ENCODE measurements at regions not wholly inside any gene's neighbourhood (a gene's known extent, or its start where the extent isn't known, plus 50 kb on each side); places are given as distances from the start of the nearest gene placed in this dataset.
"Not testable (repeated sequence)": the region's sequence is repeated elsewhere in the genome, so short reads cannot be mapped to it uniquely, and the experiment has no call there.

GRCh38 chr1:72433591-72433990 is 151.3 kb upstream of the NEGR1 start:
- no peaks in the 10 kb centered on the region for H3K27me3 ChIP-seq
- DNase-seq = no peak
- no peak overlapping the region for H3K4me3 ChIP-seq (ENCODE audit: low read depth, low read length)
- H3K36me3 ChIP-seq = no peaks in the 10 kb centered on the region
- no peak for TF ChIP-seq CTCF (IDR thresholded peaks at IDR 0.05; ENCODE audit: low read depth, low read length)
- no peaks in the 10 kb centered on the region for H3K4me1 ChIP-seq
- no peaks in the 10 kb centered on the region for H3K9me3 ChIP-seq

DNA sequence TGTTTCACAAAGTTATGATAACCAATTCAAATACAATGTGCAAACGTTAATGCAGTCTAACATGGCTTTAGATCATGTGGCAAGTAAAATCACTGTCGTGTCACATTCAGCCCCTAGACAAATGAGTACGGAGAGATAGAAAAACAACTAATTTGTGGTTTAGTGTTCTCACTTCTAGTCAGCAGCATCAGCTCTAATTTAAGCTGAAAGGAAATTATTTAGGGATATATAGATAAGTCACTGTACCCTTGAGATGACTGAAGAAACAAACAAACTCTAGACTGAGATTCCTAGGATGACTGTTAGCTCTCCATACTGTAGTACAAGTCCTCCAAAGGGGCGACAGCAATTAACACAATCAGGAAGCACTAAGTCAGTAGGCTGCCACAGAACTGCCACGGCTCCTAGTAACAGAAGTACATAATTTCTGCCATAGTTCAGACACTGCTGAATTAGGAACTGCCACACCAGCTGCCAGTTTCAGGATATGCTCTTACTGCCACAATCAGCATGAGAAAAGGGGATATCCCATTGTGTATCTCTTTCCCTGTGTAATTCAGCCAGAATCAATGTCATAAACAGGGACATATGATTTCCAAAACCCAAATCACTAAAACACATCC is 150.4 kb upstream of the NEGR1 start:
- Histone ChIP-seq H3K4me3 (ENCODE audit: low read depth, low read length) (no peak overlapping the region), H3K36me3 (no peaks in the 10 kb centered on the region), H3K9me3 (no peaks in the 10 kb centered on the region), H3K27me3 (no peaks in the 10 kb centered on the region), H3K4me1 (no peaks in the 10 kb centered on the region)
- no peak for TF ChIP-seq CTCF (IDR thresholded peaks at IDR 0.05; ENCODE audit: low read depth, low read length)
- no peak for DNase-seq

- TF ChIP-seq CTCF (IDR thresholded peaks at IDR 0.05; ENCODE audit: low read depth, low read length) = no peak
- H3K9me3 ChIP-seq = no peaks in the 10 kb centered on the region
Measured at GRCh38 chr1:72431810-72432209, 149.5 kb upstream of the NEGR1 start.

GRCh38 chr1:72428276-72428675 is 145.9 kb upstream of the NEGR1 start:
- H3K36me3 ChIP-seq; DNase-seq; H3K27me3 ChIP-seq; H3K4me3 ChIP-seq (ENCODE audit: low read depth, low read length); H3K9me3 ChIP-seq; H3K4me1 ChIP-seq: not testable (repeated sequence)

More at GRCh38 chr1:72431810-72432209, 149.5 kb upstream of the NEGR1 start:
- Histone ChIP-seq H3K27me3 (no peaks in the 10 kb centered on the region), H3K4me1 (no peaks in the 10 kb centered on the region), H3K4me3 (ENCODE audit: low read depth, low read length) (no peak overlapping the region), H3K36me3 (no peaks in the 10 kb centered on the region)
- DNase-seq = no peak

- H3K4me1 ChIP-seq = no peaks in the 10 kb centered on the region
- no peaks in the 10 kb centered on the region for H3K36me3 ChIP-seq
- H3K4me3 ChIP-seq (ENCODE audit: low read depth, low read length) = no peak overlapping the region
- no peaks in the 10 kb centered on the region for H3K27me3 ChIP-seq
- TF ChIP-seq CTCF (IDR thresholded peaks at IDR 0.05; ENCODE audit: low read depth, low read length) = no peak
- no peak for DNase-seq
- H3K9me3 ChIP-seq = no peaks in the 10 kb centered on the region
Measured at GRCh38 chr1:72419229-72419628, 136.9 kb upstream of the NEGR1 start.

DNA sequence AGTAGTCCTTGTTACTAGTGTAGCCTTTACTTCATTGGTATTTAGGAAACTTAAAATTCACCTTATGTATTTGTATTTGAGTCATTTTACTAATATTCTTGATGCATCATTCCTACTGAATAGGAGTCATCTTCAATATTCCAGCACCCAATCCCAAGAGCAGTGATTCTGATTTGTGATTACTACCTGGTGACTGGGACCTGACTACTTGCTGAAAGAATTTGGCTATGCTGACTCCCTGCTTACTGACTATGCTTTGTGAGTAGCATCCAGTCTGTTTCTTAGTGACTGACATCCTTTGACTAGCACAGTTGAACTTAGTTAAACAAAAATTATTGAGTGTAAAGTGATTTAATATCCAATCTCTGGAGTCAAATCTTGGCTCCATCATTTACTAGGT is 129.9 kb upstream of the NEGR1 start:
- H3K36me3 ChIP-seq = no peaks in the 10 kb centered on the region
- H3K4me1 ChIP-seq = no peaks in the 10 kb centered on the region
- no peaks in the 10 kb centered on the region for H3K27me3 ChIP-seq
- H3K9me3 ChIP-seq = no peaks in the 10 kb centered on the region
- no peak for DNase-seq
- TF ChIP-seq CTCF (IDR thresholded peaks at IDR 0.05; ENCODE audit: low read depth, low read length) = no peak
- H3K4me3 ChIP-seq (ENCODE audit: low read depth, low read length) = no peak overlapping the region

DNA sequence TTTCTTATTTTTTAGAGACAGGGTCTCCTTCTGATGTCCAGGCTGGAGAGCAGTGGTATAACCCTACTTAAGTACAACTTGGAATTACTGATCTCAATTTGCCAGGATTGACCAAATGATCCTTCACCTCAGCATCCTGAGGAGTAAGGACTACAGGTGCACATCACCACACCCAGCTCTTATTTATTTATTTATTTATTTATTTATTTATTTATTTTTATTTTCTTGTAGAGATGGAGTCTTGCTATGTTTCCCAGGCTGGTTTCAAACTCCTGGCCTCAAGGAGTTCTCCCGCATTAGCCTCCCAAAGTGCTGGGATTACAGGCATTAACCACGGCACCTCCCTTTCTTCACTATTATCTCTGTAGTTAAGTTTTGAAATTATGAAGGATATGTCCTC is 117.5 kb upstream of the NEGR1 start:
- no peaks in the 10 kb centered on the region for H3K9me3 ChIP-seq
- no peak overlapping the region for H3K4me3 ChIP-seq (ENCODE audit: low read depth, low read length)
- no peak for DNase-seq
- H3K36me3 ChIP-seq = no peaks in the 10 kb centered on the region
- no peaks in the 10 kb centered on the region for H3K27me3 ChIP-seq
- TF ChIP-seq CTCF (IDR thresholded peaks at IDR 0.05; ENCODE audit: low read depth, low read length) = no peak
- no peaks in the 10 kb centered on the region for H3K4me1 ChIP-seq
